Mammary epithelial cell (primary cell): ENCODE measurements at regions not wholly inside any gene's neighbourhood (a gene's known extent, or its start where the extent isn't known, plus 50 kb on each side); places are given as distances from the start of the nearest gene placed in this dataset.

Experiments
- CTCF ChIP-seq, 2 donors: IDR thresholded peaks in 1 of 2; conservative IDR thresholded peaks in 1 of 2; 2 replicates each; pipeline ENCODE4 v1.5.1; 2011 to 2012; ENCODE audit warnings: inconsistent platforms in 2 of 2, low read length in 2 of 2, mild to moderate bottlenecking in 2 of 2, control low read depth in 1 of 2, low read depth in 1 of 2; ENCODE audit not compliant: insufficient read depth in 1 of 2; ENCODE audit errors: extremely low read depth in 1 of 2
- EZH2 ChIP-seq: IDR thresholded peaks from 2 replicates; pipeline ENCODE4 v1.6.1; 2012; ENCODE audit warnings: low read length, inconsistent platforms, borderline replicate concordance

- TF ChIP-seq CTCF (conservative IDR thresholded peaks at IDR 0.05 in 1 of 2, IDR thresholded peaks at IDR 0.05 in 1 of 2; ENCODE audit: extremely low read depth in 1 of 2, insufficient read depth in 1 of 2, low read depth in 1 of 2, low read length in 2 of 2) (no peak), EZH2 (no peak)
These were observed 202.5 kb upstream of the CHRM2 start for GRCh38 chr7:136665878-136666509.
